Suprapubic skin (tissue), 4 donors: ENCODE measurements at regions not wholly inside any gene's neighbourhood (a gene's known extent, or its start where the extent isn't known, plus 50 kb on each side); places are given as distances from the start of the nearest gene placed in this dataset.

Experiments used
- DNase-seq, 2 donors: peaks; one replicate each; pipeline ENCODE4 v3.0.0-alpha.2; 2019; ENCODE audit warnings: low spot score in 2 of 2
- H3K27ac ChIP-seq: fragments of 200-600 bp; sonication (generic); one replicate; pipeline ENCODE4 v1.5.1; 2019
- H3K27me3 ChIP-seq: fragments of 200-600 bp; sonication (generic); one replicate; pipeline ENCODE4 v1.5.1; 2019
- H3K36me3 ChIP-seq: fragments of 200-600 bp; sonication (generic); one replicate; pipeline ENCODE4 v1.5.1; 2019
- H3K4me1 ChIP-seq: fragments of 200-600 bp; sonication (generic); one replicate; pipeline ENCODE4 v1.5.1; 2019
- H3K4me3 ChIP-seq: fragments of 200-600 bp; sonication (generic); one replicate; pipeline ENCODE4 v1.5.1; 2019; ENCODE audit warnings: mild to moderate bottlenecking
- H3K9me3 ChIP-seq: fragments of 200-600 bp; sonication (generic); one replicate; pipeline ENCODE4 v1.5.1; 2019
- EP300 ChIP-seq: sonication (generic); formaldehyde crosslinking; IDR thresholded peaks from one replicate; pipeline ENCODE4 v1.6.1; 2017; ENCODE audit warnings: antibody characterized with exemption
- POLR2A ChIP-seq, 2 donors: fragments of 450-650 bp; IDR thresholded peaks; one replicate each; pipeline ENCODE4 v1.6.1; 2017; ENCODE audit warnings: antibody characterized with exemption in 2 of 2, mild to moderate bottlenecking in 2 of 2, moderate library complexity in 2 of 2
- POLR2AphosphoS5 ChIP-seq, 3 donors: sonication (generic); formaldehyde crosslinking; IDR thresholded peaks; one replicate each; pipeline ENCODE4 v1.6.1; 2017; ENCODE audit warnings: antibody characterized with exemption in 3 of 3
- WGBS: methylation state at CpG from one replicate; pipeline ENCODE4 v1.1.5; 2018; 5-methylcytosine and 5-hydroxymethylcytosine counted together
- TF ChIP-seq, protein P1 (sequence below), 2 donors: fragments of 200-600 bp in 1 of 2; fragments of 450-650 bp in 1 of 2; sonication (generic) in 1 of 2; IDR thresholded peaks; one replicate each; pipeline ENCODE4 v1.5.1; 2016 to 2019; ENCODE audit warnings: antibody characterized with exemption in 2 of 2, mild to moderate bottlenecking in 1 of 2, moderate library complexity in 1 of 2

DNA sequence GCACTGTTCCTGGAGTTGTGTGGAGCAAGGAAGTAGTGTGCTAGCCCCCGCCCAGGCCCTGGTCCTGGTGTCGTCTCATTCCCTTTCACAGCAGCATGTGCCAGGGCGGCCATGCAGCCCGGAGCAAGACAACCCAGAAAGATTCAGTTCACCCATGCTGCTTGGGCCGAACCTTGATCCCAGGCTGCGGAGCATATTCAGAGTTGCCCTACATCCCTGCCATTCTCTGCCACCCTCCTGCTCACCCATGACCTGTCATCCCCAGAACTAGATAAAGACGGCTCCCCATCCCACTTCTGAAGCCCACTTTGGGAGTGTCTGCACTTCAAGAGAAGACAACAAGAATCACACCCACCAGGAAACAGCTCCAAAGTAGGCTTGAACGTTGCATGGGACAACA, 2452.5 kb downstream of the TP53TG3F start:
- H3K27me3 ChIP-seq, result no peaks in the 10 kb centered on the region
- 85% methylated on average over 8 of the region's 8 CpGs for WGBS
- no peak overlapping the region for H3K4me3 ChIP-seq
- TF ChIP-seq, protein P1, sequence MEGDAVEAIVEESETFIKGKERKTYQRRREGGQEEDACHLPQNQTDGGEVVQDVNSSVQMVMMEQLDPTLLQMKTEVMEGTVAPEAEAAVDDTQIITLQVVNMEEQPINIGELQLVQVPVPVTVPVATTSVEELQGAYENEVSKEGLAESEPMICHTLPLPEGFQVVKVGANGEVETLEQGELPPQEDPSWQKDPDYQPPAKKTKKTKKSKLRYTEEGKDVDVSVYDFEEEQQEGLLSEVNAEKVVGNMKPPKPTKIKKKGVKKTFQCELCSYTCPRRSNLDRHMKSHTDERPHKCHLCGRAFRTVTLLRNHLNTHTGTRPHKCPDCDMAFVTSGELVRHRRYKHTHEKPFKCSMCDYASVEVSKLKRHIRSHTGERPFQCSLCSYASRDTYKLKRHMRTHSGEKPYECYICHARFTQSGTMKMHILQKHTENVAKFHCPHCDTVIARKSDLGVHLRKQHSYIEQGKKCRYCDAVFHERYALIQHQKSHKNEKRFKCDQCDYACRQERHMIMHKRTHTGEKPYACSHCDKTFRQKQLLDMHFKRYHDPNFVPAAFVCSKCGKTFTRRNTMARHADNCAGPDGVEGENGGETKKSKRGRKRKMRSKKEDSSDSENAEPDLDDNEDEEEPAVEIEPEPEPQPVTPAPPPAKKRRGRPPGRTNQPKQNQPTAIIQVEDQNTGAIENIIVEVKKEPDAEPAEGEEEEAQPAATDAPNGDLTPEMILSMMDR (IDR thresholded peaks at IDR 0.05), result no peak
- no peak for TF ChIP-seq POLR2AphosphoS5 (IDR thresholded peaks at IDR 0.05)
- TF ChIP-seq POLR2A (IDR thresholded peaks at IDR 0.05), result no peak
- no peak for TF ChIP-seq EP300
- peaks cover 6% of the 10 kb centered on the region for H3K9me3 ChIP-seq
- no peaks in the 10 kb centered on the region for H3K4me1 ChIP-seq
- H3K36me3 ChIP-seq, result no peaks in the 10 kb centered on the region
- H3K27ac ChIP-seq, result no peak overlapping the region
- no peak for DNase-seq

DNA sequence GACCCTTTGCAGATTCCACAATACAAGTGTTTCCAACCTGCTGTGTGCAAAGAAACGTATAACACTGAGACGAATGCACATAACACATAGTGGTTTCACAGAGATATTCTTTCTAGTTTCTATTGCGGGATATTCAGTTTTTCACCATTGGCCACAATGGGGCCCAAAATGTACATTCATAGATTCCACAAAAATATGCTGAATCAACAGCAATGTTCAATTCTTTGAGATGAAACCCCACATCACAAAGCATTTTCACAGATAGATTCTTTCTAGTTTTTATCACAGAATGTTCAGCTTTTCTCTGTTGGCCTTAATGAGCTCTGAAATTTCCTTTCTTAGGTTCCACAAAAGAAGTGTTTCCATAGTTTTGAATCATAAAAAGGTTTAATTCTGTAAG, 2472.3 kb downstream of the TP53TG3F start:
- Histone ChIP-seq H3K9me3 (peaks cover 27% of the 10 kb centered on the region), H3K36me3 (no peaks in the 10 kb centered on the region), H3K4me3 (no peak overlapping the region), H3K27me3 (no peaks in the 10 kb centered on the region), H3K4me1 (no peaks in the 10 kb centered on the region), H3K27ac (no peak overlapping the region)
- TF ChIP-seq EP300 (no peak), POLR2AphosphoS5 (IDR thresholded peaks at IDR 0.05) (no peak), POLR2A (IDR thresholded peaks at IDR 0.05) (no peak)
- TF ChIP-seq, protein P1 (IDR thresholded peaks at IDR 0.05), result no peak
- DNase-seq, result no peak
- WGBS, result 77% methylated on average over 3 of the region's 3 CpGs
